Vagina (tissue), 2 donors: ENCODE measurements at regions not wholly inside any gene's neighbourhood (a gene's known extent, or its start where the extent isn't known, plus 50 kb on each side); places are given as distances from the start of the nearest gene placed in this dataset.

ENCODE experiments used
- DNase-seq, 2 donors: peaks; one replicate each; pipeline ENCODE4 v3.0.0-alpha.2; 2017; ENCODE audit errors: extremely low spot score in 2 of 2
- H3K27ac ChIP-seq: fragments of 200-600 bp; sonication (generic); one replicate; pipeline ENCODE4 v1.5.1; 2019
- H3K27me3 ChIP-seq: fragments of 200-600 bp; sonication (generic); one replicate; pipeline ENCODE4 v1.5.1; 2019
- H3K36me3 ChIP-seq, 2 donors: fragments of 200-600 bp; sonication (generic); one replicate each; pipeline ENCODE4 v1.5.1; 2017 to 2019
- H3K4me1 ChIP-seq: fragments of 200-600 bp; sonication (generic); one replicate; pipeline ENCODE4 v1.5.1; 2019
- H3K4me3 ChIP-seq, 2 donors: fragments of 200-600 bp; sonication (generic); 1 replicate in 1 of 2; 2 replicates in 1 of 2; pipeline ENCODE4 v1.5.1; 2016 to 2019
- H3K9me3 ChIP-seq: fragments of 200-600 bp; sonication (generic); one replicate; pipeline ENCODE4 v1.5.1; 2019
- POLR2A ChIP-seq, 2 donors: fragments of 450-650 bp; IDR thresholded peaks; one replicate each; pipeline ENCODE4 v1.6.1; 2017; ENCODE audit warnings: antibody characterized with exemption in 2 of 2, mild to moderate bottlenecking in 2 of 2, moderate library complexity in 2 of 2
- POLR2AphosphoS5 ChIP-seq, 2 donors: sonication (generic); formaldehyde crosslinking; IDR thresholded peaks; one replicate each; pipeline ENCODE4 v1.9.0; 2017; ENCODE audit warnings: antibody characterized with exemption in 2 of 2, mild to moderate bottlenecking in 2 of 2, low read depth in 1 of 2; ENCODE audit not compliant: insufficient read depth in 1 of 2
- intact Hi-C: fragments of 100-400 bp; cut with DNase I; formaldehyde crosslinking; loops from one replicate; pipeline ENCODE4 v1.15.1; 2023
- TF ChIP-seq, protein P1 (sequence below), 3 experiments: fragments of 450-650 bp in 2 of 3; fragments of 200-600 bp in 1 of 3; sonication (generic) in 1 of 3; IDR thresholded peaks; one replicate each; pipeline ENCODE4 v1.5.1; 2017 to 2019; ENCODE audit warnings: antibody characterized with exemption in 3 of 3, mild to moderate bottlenecking in 2 of 3, moderate library complexity in 2 of 3

DNA sequence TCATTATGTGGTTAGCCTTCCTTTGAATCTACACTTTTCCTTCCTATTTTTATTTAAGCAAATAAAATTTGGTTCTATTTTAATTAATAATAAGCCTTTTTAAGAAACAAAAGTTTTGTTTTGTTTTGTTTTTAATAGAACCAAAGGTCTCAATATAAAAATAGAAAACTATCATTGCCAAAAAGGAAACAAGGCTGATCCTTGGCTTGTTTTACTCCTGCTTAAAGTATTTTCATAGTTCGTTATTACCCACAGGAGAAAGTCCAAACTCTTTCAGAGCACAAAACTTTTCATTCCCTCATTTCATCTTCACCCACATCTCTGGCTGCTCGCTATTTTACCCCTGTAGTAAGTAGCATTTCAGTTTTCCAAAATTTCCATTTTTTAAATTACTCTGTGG lies 374.8 kb downstream of the SEMA3D start:
- TF ChIP-seq, protein P1, sequence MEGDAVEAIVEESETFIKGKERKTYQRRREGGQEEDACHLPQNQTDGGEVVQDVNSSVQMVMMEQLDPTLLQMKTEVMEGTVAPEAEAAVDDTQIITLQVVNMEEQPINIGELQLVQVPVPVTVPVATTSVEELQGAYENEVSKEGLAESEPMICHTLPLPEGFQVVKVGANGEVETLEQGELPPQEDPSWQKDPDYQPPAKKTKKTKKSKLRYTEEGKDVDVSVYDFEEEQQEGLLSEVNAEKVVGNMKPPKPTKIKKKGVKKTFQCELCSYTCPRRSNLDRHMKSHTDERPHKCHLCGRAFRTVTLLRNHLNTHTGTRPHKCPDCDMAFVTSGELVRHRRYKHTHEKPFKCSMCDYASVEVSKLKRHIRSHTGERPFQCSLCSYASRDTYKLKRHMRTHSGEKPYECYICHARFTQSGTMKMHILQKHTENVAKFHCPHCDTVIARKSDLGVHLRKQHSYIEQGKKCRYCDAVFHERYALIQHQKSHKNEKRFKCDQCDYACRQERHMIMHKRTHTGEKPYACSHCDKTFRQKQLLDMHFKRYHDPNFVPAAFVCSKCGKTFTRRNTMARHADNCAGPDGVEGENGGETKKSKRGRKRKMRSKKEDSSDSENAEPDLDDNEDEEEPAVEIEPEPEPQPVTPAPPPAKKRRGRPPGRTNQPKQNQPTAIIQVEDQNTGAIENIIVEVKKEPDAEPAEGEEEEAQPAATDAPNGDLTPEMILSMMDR (IDR thresholded peaks at IDR 0.05): no peak
- TF ChIP-seq POLR2A (IDR thresholded peaks at IDR 0.05) (no peak), POLR2AphosphoS5 (IDR thresholded peaks at IDR 0.05; ENCODE audit: insufficient read depth in 1 of 2, low read depth in 1 of 2) (no peak)
- DNase-seq: no peak
- intact Hi-C loops: no loop called here
- H3K9me3 ChIP-seq: no peaks in the 10 kb centered on the region
- H3K4me1 ChIP-seq: no peaks in the 10 kb centered on the region
- no peak overlapping the region for H3K4me3 ChIP-seq
- H3K27ac ChIP-seq: no peak overlapping the region
- H3K27me3 ChIP-seq: no peaks in the 10 kb centered on the region
- no peaks in the 10 kb centered on the region for H3K36me3 ChIP-seq

DNA sequence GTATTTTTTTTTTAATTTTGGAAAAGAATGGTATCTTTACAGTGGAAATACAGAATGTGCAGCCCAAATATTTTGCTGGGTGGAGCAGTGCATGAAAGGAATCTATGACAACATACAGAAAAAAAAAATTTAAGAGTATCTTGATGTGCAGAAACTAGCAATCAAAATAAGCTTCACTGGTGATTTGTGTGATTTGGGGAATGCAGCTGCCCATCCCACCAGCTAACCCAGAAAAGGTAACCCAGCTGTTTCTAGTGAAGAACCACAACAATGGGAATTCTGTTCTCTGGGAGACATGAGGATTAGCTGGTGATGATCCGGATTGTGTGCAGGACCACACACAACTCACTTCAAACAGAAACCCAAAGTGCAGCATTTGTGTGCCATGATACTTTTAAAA lies 375.5 kb downstream of the SEMA3D start:
- intact Hi-C loops: no loop called here
- H3K9me3 ChIP-seq: no peaks in the 10 kb centered on the region
- no peak overlapping the region for H3K4me3 ChIP-seq
- TF ChIP-seq POLR2A (IDR thresholded peaks at IDR 0.05) (no peak), POLR2AphosphoS5 (IDR thresholded peaks at IDR 0.05; ENCODE audit: insufficient read depth in 1 of 2, low read depth in 1 of 2) (no peak)
- TF ChIP-seq, protein P1 (IDR thresholded peaks at IDR 0.05): no peak
- DNase-seq: no peak
- H3K27ac ChIP-seq: no peak overlapping the region
- H3K27me3 ChIP-seq: no peaks in the 10 kb centered on the region
- no peaks in the 10 kb centered on the region for H3K4me1 ChIP-seq
- H3K36me3 ChIP-seq: no peaks in the 10 kb centered on the region

DNA sequence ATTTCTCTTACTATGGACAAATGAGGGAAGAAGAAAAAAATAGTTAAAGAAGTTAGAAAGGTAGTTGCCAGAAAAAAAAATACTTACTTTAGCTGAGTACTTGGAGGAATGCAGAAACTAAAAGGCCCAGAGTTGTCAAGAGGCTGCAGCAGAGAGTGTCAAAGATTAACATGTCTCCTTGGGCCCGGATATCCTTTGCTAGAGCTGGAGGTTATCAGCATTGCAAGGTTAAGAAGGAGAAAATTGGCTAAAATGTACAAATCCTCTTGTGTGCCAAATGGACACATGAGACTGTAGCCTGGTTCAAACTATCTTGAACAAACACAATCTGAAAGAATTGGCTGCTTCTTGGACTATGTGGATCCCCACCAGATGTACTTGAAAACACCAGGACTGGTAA lies 377.0 kb downstream of the SEMA3D start:
- no peak overlapping the region for H3K27ac ChIP-seq
- H3K27me3 ChIP-seq: no peaks in the 10 kb centered on the region
- DNase-seq: no peak
- intact Hi-C loops: no loop called here
- H3K4me1 ChIP-seq: no peaks in the 10 kb centered on the region
- no peaks in the 10 kb centered on the region for H3K9me3 ChIP-seq
- no peak overlapping the region for H3K4me3 ChIP-seq
- H3K36me3 ChIP-seq: no peaks in the 10 kb centered on the region
- no peak for TF ChIP-seq POLR2AphosphoS5 (IDR thresholded peaks at IDR 0.05; ENCODE audit: insufficient read depth in 1 of 2, low read depth in 1 of 2)
- TF ChIP-seq, protein P1 (IDR thresholded peaks at IDR 0.05): no peak
- no peak for TF ChIP-seq POLR2A (IDR thresholded peaks at IDR 0.05)

DNA sequence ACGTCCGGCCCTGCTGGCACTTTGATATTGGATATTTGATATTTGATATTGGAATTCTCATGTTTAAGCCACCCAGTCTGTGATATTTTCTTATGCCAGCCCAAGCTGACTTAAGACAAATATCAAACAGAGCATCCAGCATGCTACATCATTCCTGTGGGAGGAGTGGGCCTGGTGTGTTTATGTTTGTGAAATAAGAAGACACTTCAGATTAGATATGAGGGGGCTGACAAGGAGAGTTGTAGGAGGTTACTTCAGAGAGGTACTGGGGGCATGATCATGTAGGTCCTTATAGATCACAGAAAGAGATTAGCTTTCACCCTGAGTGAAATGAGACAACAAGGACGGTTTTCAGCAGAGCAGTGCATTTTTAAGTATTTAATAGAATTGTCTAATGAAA lies 382.9 kb downstream of the SEMA3D start:
- intact Hi-C loops: no loop called here
- TF ChIP-seq, protein P1 (IDR thresholded peaks at IDR 0.05): no peak
- TF ChIP-seq POLR2A (IDR thresholded peaks at IDR 0.05) (no peak), POLR2AphosphoS5 (IDR thresholded peaks at IDR 0.05; ENCODE audit: insufficient read depth in 1 of 2, low read depth in 1 of 2) (no peak)
- Histone ChIP-seq H3K27me3 (no peaks in the 10 kb centered on the region), H3K9me3 (no peaks in the 10 kb centered on the region), H3K27ac (no peak overlapping the region), H3K4me3 (no peak overlapping the region), H3K36me3 (no peaks in the 10 kb centered on the region), H3K4me1 (no peaks in the 10 kb centered on the region)
- no peak for DNase-seq

DNA sequence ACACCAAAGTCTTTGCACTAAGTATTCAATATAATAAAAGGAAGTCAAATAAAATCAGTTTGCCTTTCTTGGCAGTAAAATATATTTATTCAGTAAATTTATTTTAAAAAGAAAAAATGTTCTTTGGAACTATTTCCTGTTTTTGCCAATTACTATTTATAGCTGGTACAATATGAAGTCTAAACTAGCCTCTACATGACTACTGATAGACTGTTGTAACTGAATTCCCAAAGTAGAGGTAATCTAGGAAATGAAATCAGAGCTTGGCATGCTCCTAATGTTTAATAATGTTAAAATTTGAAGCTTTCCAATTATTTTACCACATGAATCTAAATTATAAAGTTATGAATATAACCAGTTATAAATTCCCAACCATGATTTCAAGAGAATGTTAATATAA lies 385.5 kb downstream of the SEMA3D start:
- H3K4me3 ChIP-seq: no peak overlapping the region
- no peaks in the 10 kb centered on the region for H3K27me3 ChIP-seq
- H3K36me3 ChIP-seq: no peaks in the 10 kb centered on the region
- no peaks in the 10 kb centered on the region for H3K9me3 ChIP-seq
- intact Hi-C loops: no loop called here
- no peak overlapping the region for H3K27ac ChIP-seq
- no peak for DNase-seq
- TF ChIP-seq, protein P1 (IDR thresholded peaks at IDR 0.05): no peak
- TF ChIP-seq POLR2A (IDR thresholded peaks at IDR 0.05) (no peak), POLR2AphosphoS5 (IDR thresholded peaks at IDR 0.05; ENCODE audit: insufficient read depth in 1 of 2, low read depth in 1 of 2) (no peak)
- H3K4me1 ChIP-seq: no peaks in the 10 kb centered on the region
